ENCODE measurements at regions not wholly inside any gene's neighbourhood (a gene's known extent, or its start where the extent isn't known, plus 50 kb on each side); places are given as distances from the start of the nearest gene placed in this dataset.

DNA sequence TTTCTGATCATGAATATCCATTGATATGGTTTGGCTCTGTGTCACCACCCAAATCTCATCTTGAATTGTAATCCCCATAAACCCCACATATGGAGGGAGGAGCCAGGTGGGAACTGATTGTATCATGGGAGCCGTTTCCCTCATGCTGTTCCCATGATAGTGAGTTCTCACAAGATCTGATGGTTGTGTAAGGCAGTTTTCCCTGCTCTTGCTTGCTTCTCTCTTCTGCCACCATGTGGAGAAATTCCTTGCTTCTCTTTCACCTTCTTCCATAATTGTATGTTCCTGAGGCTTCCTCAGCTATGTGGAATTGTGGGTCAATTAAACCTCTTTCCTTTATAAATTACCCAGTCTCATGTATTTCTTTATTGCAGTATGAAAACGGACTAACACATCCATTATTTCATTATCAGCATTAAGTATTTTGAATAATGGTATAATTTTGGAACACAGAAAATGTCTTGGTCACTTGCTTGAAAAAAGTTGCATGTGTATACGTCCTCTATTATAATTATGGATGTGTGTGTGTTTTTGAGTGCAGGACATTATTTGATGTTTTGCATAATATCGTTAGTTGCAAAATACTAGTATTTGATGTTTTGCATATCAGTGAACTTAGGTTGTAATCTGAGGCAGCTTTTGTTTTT, 334.6 kb downstream of the PCDH10 start:
- no peak for DNase-seq (ENCODE audit: low read depth)
- TF ChIP-seq CTCF (IDR thresholded peaks at IDR 0.05; ENCODE audit: control insufficient read depth, insufficient read depth, low read depth, low read length, missing control alignments), result no peak

DNA sequence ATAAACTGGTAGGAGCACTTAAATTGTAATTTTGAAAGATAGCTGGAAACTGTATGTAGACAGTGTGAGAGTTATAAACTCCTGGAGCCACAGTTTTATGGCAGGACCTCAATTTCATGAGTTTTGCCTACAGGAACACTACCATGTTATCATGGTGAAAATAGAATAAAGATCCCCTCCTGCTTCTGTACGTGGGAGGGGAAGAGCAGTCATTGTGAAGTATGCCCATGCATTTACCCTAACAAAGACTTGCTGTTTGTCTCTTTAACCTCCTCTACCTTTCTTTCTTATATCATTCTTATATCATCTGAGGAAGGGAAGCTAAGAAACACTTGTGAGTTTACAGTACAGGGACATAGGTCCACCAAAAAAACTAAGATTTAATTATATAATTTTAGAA, 327.0 kb downstream of the PCDH10 start:
- no peak for TF ChIP-seq CTCF (IDR thresholded peaks at IDR 0.05; ENCODE audit: control insufficient read depth, insufficient read depth, low read depth, low read length, missing control alignments)
- no peak for DNase-seq (ENCODE audit: low read depth)
- H3K4me3 ChIP-seq (ENCODE audit: control insufficient read depth, low read depth, low read length), result no peak overlapping the region

More for the DNA sequence above, 334.6 kb downstream of the PCDH10 start:
- no peak overlapping the region for H3K4me3 ChIP-seq (ENCODE audit: control insufficient read depth, low read depth, low read length)

DNA sequence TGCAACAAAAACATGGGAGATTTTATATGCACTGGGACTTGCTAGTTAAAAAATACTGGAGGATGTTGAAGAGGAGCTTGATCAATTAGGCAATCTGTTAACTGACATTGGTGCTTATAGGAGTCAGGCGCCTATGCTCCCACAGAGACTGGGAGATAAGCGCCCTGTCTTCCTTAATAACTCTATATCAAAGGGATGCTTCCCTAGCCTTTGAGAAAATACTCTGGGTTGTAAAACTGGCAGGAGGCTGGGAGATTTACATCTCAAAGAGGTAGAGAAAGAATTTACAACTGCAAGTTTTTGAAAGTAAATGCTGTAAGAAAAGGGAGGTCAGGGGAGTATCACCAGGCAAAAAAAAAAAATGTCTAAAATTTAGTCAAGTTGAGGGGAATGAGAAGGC, 325.4 kb downstream of the PCDH10 start:
- DNase-seq (ENCODE audit: low read depth), result no peak
- TF ChIP-seq CTCF (IDR thresholded peaks at IDR 0.05; ENCODE audit: control insufficient read depth, insufficient read depth, low read depth, low read length, missing control alignments), result no peak
- no peak overlapping the region for H3K4me3 ChIP-seq (ENCODE audit: control insufficient read depth, low read depth, low read length)

DNA sequence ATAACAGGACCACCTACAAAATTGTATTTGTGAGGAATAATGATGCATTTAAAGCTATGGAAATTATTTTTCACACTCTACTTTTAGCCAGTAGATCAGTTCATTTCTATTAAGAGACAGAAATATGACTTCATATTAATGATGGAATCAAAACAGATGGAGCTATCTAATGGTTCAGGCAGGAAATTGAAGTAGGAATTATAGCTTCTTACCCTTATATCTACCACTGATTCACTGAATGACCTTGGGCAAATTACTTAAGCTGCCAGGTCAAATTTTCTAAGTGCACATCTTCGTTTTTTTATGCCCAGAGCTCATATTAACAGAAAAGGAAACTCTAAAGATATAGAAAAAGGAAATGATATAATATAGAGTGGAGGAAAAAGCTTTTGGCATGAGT, 323.1 kb downstream of the PCDH10 start:
- DNase-seq (ENCODE audit: low read depth), result no peak
- no peak for TF ChIP-seq CTCF (IDR thresholded peaks at IDR 0.05; ENCODE audit: control insufficient read depth, insufficient read depth, low read depth, low read length, missing control alignments)
- no peak overlapping the region for H3K4me3 ChIP-seq (ENCODE audit: control insufficient read depth, low read depth, low read length)

DNA sequence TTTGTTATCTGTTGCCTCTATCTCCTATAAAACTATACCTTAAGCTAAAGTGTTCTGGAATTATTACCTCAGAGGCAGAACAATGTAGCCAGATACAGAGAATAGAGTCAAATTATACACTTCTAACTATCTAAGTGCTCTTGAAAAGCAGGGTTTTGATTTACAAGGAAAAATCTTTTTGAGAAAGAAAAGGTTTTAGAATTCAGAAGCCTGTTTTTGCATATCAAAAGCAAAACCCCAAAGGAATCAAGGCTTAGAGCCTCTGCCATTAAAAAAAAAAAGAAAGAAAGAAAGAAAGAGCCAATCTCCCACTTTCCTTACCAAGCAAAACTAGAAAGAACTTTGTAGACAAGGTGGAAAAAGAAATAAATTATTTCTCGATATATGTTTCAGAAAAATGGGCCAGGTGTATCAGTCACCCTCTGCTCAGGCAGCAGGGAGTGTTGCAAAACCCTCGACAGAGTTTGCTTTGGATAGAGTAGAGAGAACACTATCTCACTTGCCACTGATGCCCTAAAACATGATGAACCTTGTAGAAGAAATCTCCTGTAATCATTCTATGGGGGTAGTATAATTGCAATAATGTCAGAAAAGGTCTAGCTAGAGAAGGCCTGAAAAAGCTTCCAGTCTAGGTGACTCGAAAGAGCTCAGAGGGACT, 318.3 kb downstream of the PCDH10 start:
- H3K4me3 ChIP-seq (ENCODE audit: control insufficient read depth, low read depth, low read length), result no peak overlapping the region
- no peak for DNase-seq (ENCODE audit: low read depth)
- no peak for TF ChIP-seq CTCF (IDR thresholded peaks at IDR 0.05; ENCODE audit: control insufficient read depth, insufficient read depth, low read depth, low read length, missing control alignments)

- DNase-seq (ENCODE audit: low read depth), result no peak
- no peak for TF ChIP-seq CTCF (IDR thresholded peaks at IDR 0.05; ENCODE audit: control insufficient read depth, insufficient read depth, low read depth, low read length, missing control alignments)
- H3K4me3 ChIP-seq (ENCODE audit: control insufficient read depth, low read depth, low read length), result no peak overlapping the region
Observed at GRCh38 chr4:133465022-133465421, 315.9 kb downstream of the PCDH10 start.

Data from AG09309 (cell line).